NCI-H345 treated with DMSO at 0.1 percent for 48 hours (cell line): ENCODE measurements at regions not wholly inside any gene's neighbourhood (a gene's known extent, or its start where the extent isn't known, plus 50 kb on each side); places are given as distances from the start of the nearest gene placed in this dataset.
"Not testable (repeated sequence)": the region's sequence is repeated elsewhere in the genome, so short reads cannot be mapped to it uniquely, and the experiment has no call there.

ENCODE experiments used
- DNase-seq: peaks from one replicate; lab custom pipeline; 2025; ENCODE audit not compliant: unreplicated experiment; lab: John Stamatoyannopoulos, UW

DNA sequence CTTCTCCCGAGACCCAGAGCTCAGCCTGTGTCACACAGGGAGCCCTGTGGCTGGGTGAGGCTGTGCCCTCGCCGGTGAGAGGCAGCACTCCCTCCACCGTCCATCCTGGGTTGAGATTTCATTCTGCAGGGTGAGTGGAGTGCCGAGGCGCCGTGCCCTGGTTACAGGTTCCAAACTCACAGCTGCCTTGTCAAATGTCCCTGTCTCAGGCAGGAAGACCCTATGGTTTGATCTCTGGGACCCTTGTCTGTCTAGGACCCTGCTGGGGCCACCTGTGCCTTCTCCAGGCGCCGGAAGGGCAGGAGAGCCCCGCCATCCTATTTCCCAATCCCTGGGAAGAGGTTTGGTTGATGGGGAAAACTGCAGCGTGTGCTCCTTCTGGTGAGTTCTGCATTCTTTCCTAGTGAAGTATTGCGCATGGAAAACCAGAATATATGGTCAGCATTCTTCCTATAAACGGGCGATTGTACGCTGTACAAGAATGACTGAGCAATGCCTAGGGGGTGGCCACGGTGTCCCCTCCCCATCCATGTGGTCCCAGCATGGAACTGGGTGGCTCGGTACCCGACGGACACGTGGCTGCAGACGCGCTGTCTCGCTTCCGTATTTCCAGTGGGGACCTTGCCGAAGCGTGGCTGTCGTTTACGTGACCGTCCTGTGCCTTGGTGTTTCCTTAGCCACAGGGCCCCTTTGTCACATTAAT, 95.9 kb upstream of the COL5A1 start:
- DNase-seq: no peak

DNA sequence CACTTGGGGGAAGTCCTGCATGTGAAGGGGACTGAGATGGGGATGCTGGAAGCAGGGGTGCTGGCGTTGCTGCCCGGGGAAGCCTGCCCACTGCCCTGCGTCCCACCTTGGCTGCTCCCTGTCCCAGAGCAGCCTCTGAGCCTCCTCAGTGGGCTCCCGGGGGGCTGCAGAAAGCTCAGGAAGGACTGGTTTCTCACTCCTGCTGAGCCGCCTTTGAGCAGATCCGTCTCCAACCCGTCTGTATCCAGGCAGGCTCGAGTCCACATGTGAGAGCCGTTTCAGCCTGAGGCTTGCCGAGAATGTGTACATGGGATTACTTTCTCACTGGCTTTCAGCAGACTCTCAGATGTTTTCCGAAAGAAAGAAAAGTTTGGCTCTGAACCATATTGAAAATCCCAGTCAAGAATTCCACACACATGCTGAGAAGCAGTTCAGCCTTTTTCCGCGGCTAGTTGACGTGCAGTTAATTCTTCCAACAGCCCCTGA, 95.3 kb upstream of the COL5A1 start:
- no peak for DNase-seq

DNA sequence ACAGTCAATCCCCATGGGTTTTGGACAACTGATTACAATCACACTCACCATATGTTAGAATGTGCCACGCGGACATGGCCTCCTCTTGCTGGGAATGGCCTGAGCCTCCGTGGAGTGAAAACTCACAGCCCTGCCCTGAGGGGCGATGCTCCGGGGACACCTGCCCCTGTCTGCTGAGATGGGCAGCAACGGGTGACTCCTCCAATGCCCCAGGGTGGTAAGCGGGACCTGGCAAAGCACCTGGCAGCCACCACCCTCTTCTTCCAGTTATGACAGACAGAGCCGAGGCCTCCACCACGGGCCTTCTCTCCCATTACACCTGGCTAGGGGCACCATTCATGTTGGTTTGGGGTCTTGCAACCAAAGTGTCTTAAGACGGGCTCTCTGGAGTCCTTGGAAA, 94.9 kb upstream of the COL5A1 start:
- DNase-seq: no peak

DNA sequence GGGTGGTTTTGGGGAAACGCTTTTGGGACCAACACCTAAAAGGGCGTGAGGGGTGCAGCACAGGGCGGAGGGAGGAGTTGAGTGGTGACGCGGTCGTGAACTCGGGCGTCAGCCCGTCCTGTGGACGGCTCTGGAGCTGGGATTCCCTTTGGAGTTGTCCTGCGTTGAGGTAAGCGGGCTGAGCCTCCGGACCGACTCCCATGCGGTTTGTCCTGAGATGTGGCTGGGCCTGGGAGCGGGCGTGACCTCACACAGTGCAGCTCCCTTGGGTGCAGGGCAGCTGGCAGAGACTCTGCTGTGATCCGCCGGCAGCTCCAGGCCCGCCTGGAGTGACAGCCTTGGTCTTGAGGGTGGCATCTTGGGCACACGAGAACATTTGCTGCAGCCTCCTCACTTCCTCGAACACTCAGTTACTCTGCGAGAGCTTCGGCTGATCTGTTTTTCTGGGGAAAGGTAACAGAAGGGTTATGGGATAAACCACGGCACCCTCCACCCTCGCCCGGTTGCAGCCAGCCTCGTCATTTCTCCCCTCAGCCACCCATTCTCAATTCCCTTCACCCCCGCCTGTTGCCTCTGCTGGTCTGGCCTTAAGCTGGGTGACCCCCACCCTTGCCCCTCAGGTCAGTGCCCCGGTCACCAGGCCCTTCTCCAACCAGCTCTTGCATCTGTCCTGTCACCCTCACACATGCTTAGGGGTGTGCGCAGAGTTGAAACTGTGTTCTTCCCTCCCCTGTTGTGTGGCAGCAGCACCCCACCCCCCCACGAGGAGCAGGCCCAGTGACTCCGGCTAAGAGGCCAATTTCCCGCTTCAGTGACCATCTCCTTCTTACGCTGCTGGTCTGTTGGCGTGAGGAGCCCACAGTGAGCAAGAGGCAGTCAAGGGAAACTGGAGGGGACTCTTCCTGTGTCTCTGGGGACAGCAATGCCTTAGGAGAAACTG, 94.2 kb upstream of the COL5A1 start:
- DNase-seq: no peak

GRCh38 chr9:134548185-134548584, 93.4 kb upstream of the COL5A1 start:
- DNase-seq: no peak

DNA sequence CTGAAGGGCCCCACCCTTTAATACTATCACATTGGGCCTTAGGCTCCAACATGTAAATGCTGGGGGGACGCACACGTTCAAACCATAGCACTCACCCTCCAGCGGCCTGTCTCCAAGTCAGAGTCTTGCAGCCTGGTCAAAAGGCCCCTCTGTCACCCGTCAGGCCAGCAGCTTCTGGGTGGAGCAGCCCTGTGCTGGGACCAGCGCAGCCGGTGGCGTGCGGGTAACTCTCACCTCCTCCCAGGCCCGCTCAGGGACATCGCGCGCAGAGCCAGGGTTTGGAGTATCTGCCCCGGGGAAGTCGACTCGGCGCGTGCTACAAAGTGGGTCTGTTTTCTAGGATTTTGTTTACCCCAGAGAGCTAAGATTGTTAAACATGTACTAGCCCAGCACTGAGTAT, 93.0 kb upstream of the COL5A1 start:
- DNase-seq: no peak

GRCh38 chr9:134549336-134549735, 92.3 kb upstream of the COL5A1 start:
- no peak for DNase-seq

GRCh38 chr9:134550081-134550480, 91.5 kb upstream of the COL5A1 start:
- DNase-seq: not testable (repeated sequence)

GRCh38 chr9:134550584-134550983, 91.0 kb upstream of the COL5A1 start:
- DNase-seq: no peak

DNA sequence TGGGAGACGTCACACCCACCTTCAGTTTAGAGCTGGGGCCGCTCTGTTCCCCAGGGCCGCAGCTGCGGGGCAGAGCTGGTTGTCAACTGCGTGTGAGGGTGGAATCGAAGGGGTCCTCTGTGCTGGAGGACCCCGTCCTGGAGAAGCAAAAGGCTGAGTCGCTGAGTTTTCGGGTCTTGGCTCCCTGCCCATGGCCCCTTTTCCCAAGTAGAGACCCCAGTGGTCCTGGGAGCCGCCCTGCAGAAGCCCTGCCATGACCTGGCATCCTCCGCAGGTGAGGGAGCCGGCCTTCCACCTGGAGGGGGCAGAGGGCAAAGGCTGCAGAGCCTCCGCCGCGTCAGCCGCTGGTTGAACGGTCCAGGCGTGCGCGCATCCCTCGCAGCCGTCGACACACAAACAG, 90.4 kb upstream of the COL5A1 start:
- no peak for DNase-seq

DNA sequence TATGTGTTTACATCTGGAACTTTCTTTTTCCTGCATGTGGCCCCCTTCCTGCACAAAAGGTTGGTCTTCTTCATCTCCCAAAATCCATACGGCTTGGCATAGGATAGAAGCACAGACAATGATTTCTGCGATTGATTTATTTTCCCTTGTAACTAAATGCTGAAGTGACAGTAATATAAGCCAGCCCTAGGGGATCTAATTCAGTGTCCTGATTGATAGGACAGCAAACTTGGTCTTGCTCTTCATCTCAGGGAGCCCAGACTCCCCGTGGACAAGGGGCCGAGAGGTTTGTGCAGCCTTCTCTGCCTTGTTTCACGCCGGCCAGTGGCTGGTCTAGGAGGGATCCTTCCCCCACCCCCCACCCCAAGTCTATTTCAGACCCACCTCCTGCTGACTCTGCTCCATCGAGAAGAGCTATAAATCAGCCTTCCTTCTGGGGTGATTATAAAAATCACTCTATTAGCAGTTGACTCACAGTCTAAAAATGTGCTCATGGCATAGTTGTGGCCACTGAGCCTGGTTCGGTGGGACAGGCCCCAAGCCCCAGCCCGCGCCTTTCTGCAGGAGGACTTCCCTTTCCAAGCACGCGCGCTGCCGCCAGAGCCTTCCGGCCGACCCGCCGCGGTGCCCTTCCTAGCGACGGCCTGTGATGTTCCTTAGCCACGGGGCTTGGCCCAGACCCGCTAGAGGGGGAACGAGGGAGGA, 89.8 kb upstream of the COL5A1 start:
- DNase-seq: no peak

DNA sequence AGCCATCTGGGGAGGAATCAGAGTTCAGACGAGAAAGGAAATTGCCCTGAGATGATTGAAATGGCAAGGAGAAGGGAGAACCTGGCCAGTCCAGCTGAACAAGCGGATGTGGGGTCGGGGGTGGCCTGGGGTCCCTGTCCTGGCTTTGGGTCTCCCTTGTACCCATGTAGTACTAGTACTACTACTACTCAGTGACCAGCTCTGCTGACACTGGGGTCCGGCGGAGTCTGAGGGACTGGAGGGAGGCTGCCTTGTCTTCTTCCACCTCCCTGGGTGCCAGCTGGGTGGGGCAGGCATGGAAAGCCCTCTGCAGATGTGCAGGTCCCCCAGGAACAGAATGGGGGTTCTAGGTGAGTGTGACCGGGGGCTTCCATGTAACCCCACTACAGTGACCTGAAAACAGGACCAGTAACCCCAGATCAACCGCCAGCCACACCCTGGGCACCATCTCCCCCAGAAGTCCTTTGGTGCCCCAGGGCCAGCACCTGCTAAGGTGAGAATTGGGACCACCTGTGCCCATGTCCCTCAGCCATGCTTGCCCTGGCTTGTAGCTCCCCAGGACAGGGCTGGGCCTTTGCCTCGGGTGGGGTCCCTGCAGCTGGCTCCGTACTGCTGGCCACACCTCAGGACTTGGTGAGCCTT, 89.1 kb upstream of the COL5A1 start:
- no peak for DNase-seq

- no peak for DNase-seq
Measured at GRCh38 chr9:134553061-134553891, 88.3 kb upstream of the COL5A1 start.

DNA sequence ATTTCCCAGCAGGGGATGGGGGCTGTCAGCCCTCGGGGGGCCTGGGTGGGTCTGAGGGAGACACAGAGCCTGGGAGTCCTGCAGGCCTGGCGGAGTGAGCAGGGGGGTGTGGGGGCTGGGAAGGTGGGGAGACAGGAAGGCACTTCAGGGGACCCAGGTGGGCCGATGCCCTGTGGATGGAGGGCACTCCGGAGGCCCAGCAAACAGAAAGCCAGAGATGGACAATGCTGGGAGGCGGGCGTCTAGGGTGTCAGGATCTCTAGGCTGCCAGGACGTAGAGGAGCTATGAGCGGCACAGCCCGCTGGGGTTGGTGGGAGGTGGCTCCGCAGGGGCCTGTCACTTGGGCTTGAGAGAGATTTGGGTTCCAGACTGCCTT, 87.6 kb upstream of the COL5A1 start:
- no peak for DNase-seq

DNA sequence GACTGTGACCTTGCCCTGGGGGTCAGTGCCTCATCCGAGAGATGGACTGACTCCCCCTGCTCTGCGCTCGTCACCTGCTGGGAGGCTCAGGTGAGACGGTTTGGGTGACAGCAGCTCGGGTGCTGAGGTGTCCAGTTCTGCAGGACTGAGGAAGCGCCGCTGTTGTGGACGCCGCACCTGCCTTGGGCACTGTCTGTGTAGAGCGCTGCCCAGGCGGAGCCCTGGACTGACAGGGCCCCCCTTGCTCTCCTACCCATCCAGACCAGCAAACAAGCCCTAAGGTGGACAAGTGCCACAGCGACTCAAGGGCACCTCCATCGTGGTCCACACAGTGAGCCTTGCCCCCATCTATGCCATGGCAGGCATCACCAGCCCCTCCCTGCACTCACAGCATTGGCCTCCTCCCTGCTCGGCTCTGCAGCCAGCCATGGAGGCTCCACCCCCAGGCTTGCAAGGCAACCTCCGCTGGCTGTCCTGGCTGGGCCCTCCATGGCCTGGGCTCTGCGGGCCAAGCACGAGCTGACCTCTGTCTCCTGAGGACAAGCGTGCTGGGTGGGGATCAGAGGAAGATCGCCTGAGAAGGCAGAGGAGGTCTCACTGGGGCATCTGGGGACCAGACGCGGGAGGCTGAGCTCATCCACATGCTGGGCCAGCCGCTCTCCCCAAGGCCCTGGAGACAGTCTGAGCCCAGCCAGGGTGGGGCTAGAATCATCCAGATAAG, 87.1 kb upstream of the COL5A1 start:
- no peak for DNase-seq

- no peak for DNase-seq
Measured at GRCh38 chr9:134555094-134555650, 86.4 kb upstream of the COL5A1 start.

- no peak for DNase-seq
Measured at GRCh38 chr9:134556531-134557068, 85.0 kb upstream of the COL5A1 start.

DNA sequence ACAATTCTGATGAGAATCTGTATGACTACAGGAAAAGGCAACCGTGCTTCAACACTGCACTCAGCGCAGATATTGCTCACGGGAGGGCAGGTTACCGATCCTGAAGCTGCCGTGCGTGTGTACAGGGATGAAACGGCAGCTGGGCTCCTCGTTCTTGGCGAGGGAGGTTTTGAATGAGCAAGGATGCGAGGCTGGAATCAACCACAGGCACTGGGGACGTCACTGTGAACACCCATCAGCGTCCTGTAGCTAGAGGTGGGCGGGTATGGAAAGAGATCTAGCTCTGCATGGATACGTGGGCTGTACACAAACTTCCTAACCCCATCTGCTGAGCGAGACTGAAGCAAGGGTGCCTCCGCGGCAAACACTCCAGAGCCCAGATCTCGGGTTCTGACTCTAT, 84.3 kb upstream of the COL5A1 start:
- no peak for DNase-seq
